Effector memory CD4-positive, alpha-beta T cell (primary cell): ENCODE measurements at regions not wholly inside any gene's neighbourhood (a gene's known extent, or its start where the extent isn't known, plus 50 kb on each side); places are given as distances from the start of the nearest gene placed in this dataset.

Experiments
- DNase-seq, 3 donors: peaks; one replicate each; pipeline ENCODE4 v3.0.0-alpha.2; 2020
- H3K27ac ChIP-seq: 2 replicates; pipeline ENCODE4 v1.7.0; 2013; ENCODE audit warnings: mild to moderate bottlenecking, low read length, moderate library complexity; ENCODE audit not compliant: insufficient read depth, poor library complexity, severe bottlenecking
- H3K27me3 ChIP-seq: replicated peaks from 2 replicates; pipeline ENCODE4 v1.7.0; 2013; ENCODE audit warnings: mild to moderate bottlenecking, low read length; ENCODE audit not compliant: insufficient read depth, control insufficient read depth, poor library complexity, severe bottlenecking
- H3K36me3 ChIP-seq: 2 replicates; pipeline ENCODE4 v1.7.0; 2013; ENCODE audit warnings: mild to moderate bottlenecking, low read length, moderate library complexity; ENCODE audit not compliant: control insufficient read depth, insufficient read depth
- H3K4me1 ChIP-seq: 2 replicates; pipeline ENCODE4 v1.7.0; 2013; ENCODE audit warnings: low read length, mild to moderate bottlenecking; ENCODE audit not compliant: control insufficient read depth, insufficient read depth, poor library complexity, severe bottlenecking
- H3K4me3 ChIP-seq: 2 replicates; pipeline ENCODE4 v1.7.0; 2013; ENCODE audit warnings: low read length, low read depth, mild to moderate bottlenecking; ENCODE audit not compliant: insufficient read depth, poor library complexity, severe bottlenecking
- H3K9me3 ChIP-seq: 2 replicates; pipeline ENCODE4 v1.7.0; 2013; ENCODE audit warnings: mild to moderate bottlenecking, low read length, moderate library complexity; ENCODE audit not compliant: control insufficient read depth

DNA sequence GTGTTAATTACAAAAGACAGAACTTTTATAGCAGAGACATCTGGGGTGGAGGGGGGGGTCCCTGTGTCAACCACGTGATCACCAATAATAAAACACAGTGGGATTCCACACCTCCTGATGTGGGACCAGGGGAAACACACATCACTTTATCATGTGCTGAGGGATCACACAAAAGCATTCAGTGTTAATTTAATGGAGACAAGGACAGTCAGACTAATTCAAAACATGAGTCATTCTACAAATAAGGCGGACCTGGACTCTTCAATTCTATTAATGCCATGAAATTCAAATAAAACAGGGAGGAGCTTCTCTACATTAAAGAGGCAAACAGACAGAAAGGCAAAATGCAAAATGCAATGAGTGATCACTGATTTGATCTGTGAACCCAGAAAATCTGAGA lies 67.3 kb upstream of the PFKP start:
- no peaks in the 10 kb centered on the region for H3K4me1 ChIP-seq
- H3K9me3 ChIP-seq: no peaks in the 10 kb centered on the region
- DNase-seq: no peak
- no peak overlapping the region for H3K27ac ChIP-seq
- H3K36me3 ChIP-seq: no peaks in the 10 kb centered on the region
- no peaks in the 10 kb centered on the region for H3K27me3 ChIP-seq
- H3K4me3 ChIP-seq: no peak overlapping the region

DNA sequence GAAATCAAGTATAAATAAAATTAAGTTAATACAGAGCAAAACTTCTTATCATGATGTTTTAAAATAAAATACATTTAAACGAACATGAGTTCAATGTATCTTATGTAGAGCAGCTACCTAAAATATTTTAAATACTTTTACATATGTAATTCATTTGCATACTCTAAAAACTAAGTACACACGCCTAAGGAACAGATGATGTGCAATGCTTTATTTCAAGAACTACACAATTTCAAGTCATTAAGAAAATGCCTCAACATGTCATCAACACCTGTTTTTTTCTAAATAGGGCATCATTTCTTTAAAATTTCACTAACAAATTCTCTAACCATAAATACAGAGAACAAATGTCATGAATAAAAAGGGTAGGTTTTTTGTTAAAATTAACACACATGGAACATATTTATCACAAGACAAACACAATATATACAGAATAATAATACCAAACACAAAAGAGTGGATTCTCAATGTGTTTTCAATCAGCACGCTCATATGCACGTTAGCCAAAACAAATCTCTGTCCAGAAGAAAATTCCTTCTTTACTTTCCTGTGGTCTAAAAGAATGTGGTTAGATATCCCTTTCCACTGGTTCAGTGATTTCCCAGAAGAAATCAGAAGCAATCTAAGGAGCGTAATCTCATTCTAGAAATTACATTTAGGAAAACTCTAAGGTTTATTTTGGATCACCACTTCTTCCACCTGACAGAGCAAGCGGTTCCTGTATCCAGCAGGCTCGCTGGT lies 73.0 kb upstream of the PFKP start:
- H3K27ac ChIP-seq: no peak overlapping the region
- no peaks in the 10 kb centered on the region for H3K4me1 ChIP-seq
- H3K27me3 ChIP-seq: no peaks in the 10 kb centered on the region
- H3K9me3 ChIP-seq: no peaks in the 10 kb centered on the region
- no peak for DNase-seq
- no peaks in the 10 kb centered on the region for H3K36me3 ChIP-seq
- no peak overlapping the region for H3K4me3 ChIP-seq

DNA sequence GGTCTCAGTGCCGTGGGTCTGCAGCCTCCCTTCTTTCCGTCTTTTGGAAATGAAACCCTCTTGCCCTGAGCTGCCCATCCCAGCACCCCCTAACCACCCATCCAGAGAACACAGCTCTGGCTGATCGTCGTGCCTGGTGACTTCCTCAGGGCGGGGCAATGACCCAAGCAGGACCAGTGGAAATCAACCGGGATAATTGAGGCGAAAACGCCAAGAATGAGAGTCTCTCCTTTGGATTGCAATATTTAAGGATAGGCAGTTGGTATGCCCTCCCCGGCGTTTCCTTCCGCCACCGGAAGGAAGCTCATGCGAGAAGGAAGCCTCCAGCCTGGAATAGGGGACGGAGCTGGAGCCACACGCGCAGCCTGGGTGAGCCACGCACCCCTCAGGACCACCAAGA lies 73.7 kb upstream of the PFKP start:
- no peaks in the 10 kb centered on the region for H3K27me3 ChIP-seq
- no peaks in the 10 kb centered on the region for H3K36me3 ChIP-seq
- DNase-seq: no peak
- H3K4me1 ChIP-seq: no peaks in the 10 kb centered on the region
- no peak overlapping the region for H3K27ac ChIP-seq
- no peak overlapping the region for H3K4me3 ChIP-seq
- no peaks in the 10 kb centered on the region for H3K9me3 ChIP-seq

DNA sequence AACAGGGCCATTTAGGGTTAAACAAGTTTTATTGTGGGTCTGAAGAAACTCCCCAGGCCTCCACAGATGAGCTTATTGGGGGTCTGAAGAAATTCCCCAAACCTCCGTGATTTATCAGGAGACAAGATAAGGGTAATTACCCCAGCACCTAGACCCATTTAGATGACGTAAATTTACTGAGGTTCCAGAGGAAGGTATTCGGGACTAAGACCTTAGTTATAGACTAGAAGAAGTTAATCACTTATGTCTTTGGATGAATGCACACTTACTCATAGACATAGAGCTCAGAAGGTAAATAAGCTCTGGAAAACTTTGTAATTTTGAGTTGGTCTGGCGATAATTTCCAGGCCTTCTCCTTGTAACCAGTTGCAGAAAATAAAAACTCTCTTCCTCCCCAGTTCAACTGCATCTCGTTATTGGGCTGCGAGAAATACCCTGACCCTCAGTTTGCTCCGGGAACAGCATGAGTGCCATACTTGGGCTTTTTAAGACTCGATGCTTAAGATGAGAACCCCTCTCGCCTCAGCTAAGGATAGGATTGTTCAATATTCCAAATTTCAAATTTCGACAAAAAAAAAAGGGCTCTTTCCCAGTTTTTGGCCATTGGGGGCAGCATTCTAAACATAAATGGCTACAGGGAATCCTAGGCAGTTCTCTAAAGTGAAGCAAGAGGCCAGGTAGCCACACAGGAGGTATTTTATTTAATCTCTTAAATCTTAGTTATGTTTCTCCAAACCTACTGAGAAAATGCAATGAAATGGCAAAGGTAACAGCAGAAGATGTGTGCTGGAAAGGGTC lies 74.7 kb upstream of the PFKP start:
- H3K4me3 ChIP-seq: no peak overlapping the region
- no peaks in the 10 kb centered on the region for H3K9me3 ChIP-seq
- no peaks in the 10 kb centered on the region for H3K27me3 ChIP-seq
- DNase-seq: no peak
- no peak overlapping the region for H3K27ac ChIP-seq
- no peaks in the 10 kb centered on the region for H3K36me3 ChIP-seq
- no peaks in the 10 kb centered on the region for H3K4me1 ChIP-seq

DNA sequence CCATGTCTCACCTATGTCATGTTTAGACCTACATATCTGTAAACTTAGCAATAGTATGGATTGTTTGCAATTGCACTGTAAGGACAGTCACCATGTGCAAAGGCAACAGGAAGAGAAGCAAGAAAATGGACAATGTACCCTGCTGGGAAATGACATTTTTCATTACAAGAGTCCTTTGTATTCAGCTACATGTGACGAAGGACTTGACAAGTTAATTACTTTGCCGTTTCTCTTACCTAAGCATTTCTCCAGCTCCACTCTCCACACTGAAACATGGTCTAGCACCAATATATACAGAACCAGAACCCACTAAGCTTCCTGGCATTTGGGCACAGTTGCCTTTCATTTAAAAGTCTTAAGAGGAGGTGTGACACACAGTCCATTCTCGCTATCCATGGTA lies 76.6 kb upstream of the PFKP start:
- DNase-seq: no peak
- Histone ChIP-seq H3K36me3 (no peaks in the 10 kb centered on the region), H3K4me3 (no peak overlapping the region), H3K9me3 (no peaks in the 10 kb centered on the region), H3K27me3 (no peaks in the 10 kb centered on the region), H3K4me1 (no peaks in the 10 kb centered on the region), H3K27ac (no peak overlapping the region)

DNA sequence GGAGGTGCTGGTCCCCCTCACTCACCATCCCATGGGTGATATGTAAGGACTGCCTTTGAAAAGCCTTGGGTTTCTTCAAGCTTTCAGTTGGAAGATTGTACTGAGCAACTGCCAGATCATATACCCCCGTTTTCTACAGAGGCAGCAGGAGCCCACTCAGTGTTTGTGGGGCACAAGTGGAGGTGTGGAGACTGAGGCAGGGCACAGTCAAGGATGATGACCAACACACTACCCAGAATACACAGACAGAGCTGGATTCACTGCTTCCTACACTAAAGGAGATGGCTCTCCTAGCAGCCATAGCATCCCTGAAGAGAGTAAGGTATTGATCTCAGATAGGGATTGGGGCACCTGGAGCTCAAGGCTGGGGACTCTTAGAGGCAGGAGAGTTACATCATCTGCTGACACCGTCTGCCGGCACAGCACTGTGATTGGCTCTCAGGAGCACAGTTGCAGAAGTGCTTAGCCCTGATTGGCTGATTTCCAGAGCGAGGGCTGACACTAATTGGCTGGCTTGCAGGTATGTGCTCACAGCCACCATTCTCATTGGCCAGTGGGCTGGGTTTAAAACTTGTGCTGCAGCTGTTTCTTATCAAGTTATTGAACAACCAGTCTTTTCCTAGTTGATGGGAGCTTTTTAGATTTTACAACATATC lies 77.9 kb upstream of the PFKP start:
- Histone ChIP-seq H3K27ac (no peak overlapping the region), H3K36me3 (no peaks in the 10 kb centered on the region), H3K4me1 (no peaks in the 10 kb centered on the region), H3K27me3 (no peaks in the 10 kb centered on the region), H3K4me3 (no peak overlapping the region), H3K9me3 (no peaks in the 10 kb centered on the region)
- DNase-seq: no peak

DNA sequence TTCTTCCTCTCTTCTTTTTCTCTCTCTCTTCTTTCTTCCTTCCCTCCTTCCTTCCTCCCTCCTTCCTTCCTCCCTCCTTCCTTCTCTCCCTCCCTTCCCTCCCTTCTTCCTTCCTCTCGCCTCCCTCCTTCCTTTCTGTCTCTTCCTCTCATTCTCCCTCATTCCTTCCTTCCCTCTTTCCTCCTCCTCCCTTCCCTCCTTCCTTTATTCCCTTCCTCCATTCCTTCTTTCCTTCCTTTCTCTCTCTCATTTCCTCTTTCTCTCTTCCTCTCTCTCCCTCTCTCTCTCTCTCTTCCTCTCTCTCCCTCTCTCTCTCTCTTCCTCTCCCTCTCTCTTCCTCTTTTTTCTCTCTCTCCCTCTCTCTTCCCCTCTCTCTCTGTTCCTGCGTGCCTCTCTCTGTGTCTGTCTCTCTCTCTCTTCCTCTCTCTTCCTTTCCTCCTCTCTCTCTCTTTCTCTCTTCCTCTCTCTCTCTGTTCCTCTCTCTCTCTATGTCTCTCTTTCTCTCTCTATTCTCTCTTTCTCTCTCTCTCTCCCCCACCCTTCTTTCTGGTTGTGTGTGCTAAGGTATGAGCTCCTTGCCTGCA lies 80.1 kb upstream of the PFKP start:
- DNase-seq: no peak
- Histone ChIP-seq H3K4me3 (no peak overlapping the region), H3K27me3 (no peaks in the 10 kb centered on the region), H3K4me1 (no peaks in the 10 kb centered on the region), H3K27ac (no peak overlapping the region), H3K9me3 (no peaks in the 10 kb centered on the region), H3K36me3 (no peaks in the 10 kb centered on the region)

DNA sequence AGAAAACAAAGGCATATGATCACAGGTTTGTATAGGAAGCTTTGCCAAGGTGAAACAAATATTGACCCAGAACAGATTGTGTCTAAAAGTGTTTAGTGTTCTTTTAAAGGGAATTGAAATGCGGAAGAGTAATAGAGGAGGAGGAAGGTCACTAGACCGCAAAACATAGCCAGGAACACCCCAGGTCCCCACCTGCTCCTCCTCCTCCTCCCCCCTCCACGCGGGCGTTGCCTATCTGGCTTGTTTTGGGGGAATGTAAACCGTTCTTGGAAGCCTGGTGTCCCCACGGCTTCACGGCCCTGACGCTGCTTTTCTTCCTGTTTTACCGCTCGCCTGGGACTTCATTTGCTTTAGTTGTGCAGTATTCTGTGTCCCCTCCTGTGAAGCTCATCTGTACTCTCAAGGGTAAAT lies 81.0 kb upstream of the PFKP start:
- DNase-seq: no peak
- H3K27ac ChIP-seq: no peak overlapping the region
- no peaks in the 10 kb centered on the region for H3K27me3 ChIP-seq
- no peaks in the 10 kb centered on the region for H3K9me3 ChIP-seq
- no peak overlapping the region for H3K4me3 ChIP-seq
- H3K36me3 ChIP-seq: no peaks in the 10 kb centered on the region
- no peaks in the 10 kb centered on the region for H3K4me1 ChIP-seq

DNA sequence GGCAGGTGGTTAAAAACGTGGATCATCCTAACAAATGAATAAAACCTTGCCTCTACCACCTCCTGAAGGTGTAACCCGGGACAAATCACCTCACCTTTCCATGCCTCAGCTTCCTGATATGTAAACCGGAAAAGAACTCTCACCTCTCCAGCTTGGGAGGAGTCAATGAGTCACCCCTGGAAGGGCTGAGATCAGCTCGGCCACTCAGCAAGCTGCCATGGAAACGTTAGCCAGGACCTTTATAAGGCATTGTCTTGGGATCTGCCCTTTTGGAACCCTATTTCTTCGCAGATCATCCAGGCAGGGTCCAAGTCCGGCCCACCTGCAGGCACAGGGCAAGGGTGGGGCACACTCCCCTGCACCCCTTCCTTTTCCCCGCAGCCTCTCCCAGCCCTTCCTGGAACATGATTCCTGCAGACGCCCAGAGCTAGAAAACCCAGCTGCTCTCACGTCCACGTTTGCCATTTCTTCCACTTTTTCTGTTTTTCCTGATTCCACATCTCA lies 81.6 kb upstream of the PFKP start:
- Histone ChIP-seq H3K4me3 (no peak overlapping the region), H3K36me3 (no peaks in the 10 kb centered on the region), H3K27me3 (no peaks in the 10 kb centered on the region), H3K9me3 (no peaks in the 10 kb centered on the region), H3K27ac (no peak overlapping the region), H3K4me1 (no peaks in the 10 kb centered on the region)
- no peak for DNase-seq
